Keratinocyte (primary cell): ENCODE measurements at regions not wholly inside any gene's neighbourhood (a gene's known extent, or its start where the extent isn't known, plus 50 kb on each side); places are given as distances from the start of the nearest gene placed in this dataset.

ENCODE experiments used
- DNase-seq: peaks from one replicate; pipeline ENCODE4 v3.0.0-alpha.2; 2011; ENCODE audit warnings: low read depth, missing footprints, low spot score
- FAIRE-seq: peaks from 2 replicates; lab custom pipeline; 2011; peaks lifted over from hg19 to GRCh38; lab: Jason Lieb, UNC
- H2AFZ ChIP-seq: 2 replicates; pipeline ENCODE4 v1.6.0; 2012; ENCODE audit warnings: low read length, control low read depth, inconsistent platforms; ENCODE audit not compliant: control insufficient read depth
- H3K27ac ChIP-seq: 2 replicates; pipeline ENCODE4 v1.5.1; 2011; ENCODE audit warnings: low read length; ENCODE audit not compliant: control insufficient read depth, insufficient read depth
- H3K27me3 ChIP-seq: 3 replicates; pipeline ENCODE4 v1.6.0; 2011; ENCODE audit warnings: low read length; ENCODE audit not compliant: control insufficient read depth, insufficient read depth; ENCODE audit errors: extremely low read depth
- H3K36me3 ChIP-seq, 2 experiments: 2 replicates in 1 of 2; 3 replicates in 1 of 2; pipeline ENCODE4 v1.5.1; 2011; ENCODE audit warnings: low read length in 2 of 2, mild to moderate bottlenecking in 1 of 2; ENCODE audit not compliant: control insufficient read depth in 2 of 2, insufficient read depth in 2 of 2; ENCODE audit errors: extremely low read depth in 1 of 2
- H3K4me1 ChIP-seq: 3 replicates; pipeline ENCODE4 v1.5.1; 2011; ENCODE audit warnings: low read length; ENCODE audit not compliant: control insufficient read depth, insufficient read depth; ENCODE audit errors: extremely low read depth
- H3K4me2 ChIP-seq: 3 replicates; pipeline ENCODE4 v1.6.0; 2011; ENCODE audit warnings: low read depth, low read length; ENCODE audit not compliant: control insufficient read depth, insufficient read depth; ENCODE audit errors: extremely low read depth
- H3K4me3 ChIP-seq, 3 experiments: fragments of 200-600 bp in 1 of 3; sonication (generic) in 1 of 3; 2 replicates in 2 of 3; 3 replicates in 1 of 3; pipeline ENCODE4 v1.5.1; 2011 to 2016; ENCODE audit warnings: low read length in 3 of 3, mild to moderate bottlenecking in 3 of 3, control low read depth in 2 of 3, inconsistent platforms in 1 of 3, low read depth in 1 of 3, mixed read lengths in 1 of 3, mixed run types in 1 of 3, moderate library complexity in 1 of 3; ENCODE audit not compliant: control insufficient read depth in 2 of 3, insufficient read depth in 2 of 3; ENCODE audit errors: extremely low read depth in 1 of 3
- H3K79me2 ChIP-seq: 2 replicates; pipeline ENCODE4 v1.6.0; 2012; ENCODE audit warnings: low read length; ENCODE audit not compliant: control insufficient read depth, insufficient read depth
- H3K9ac ChIP-seq: 3 replicates; pipeline ENCODE4 v1.6.0; 2011; ENCODE audit warnings: low read length; ENCODE audit not compliant: control insufficient read depth, insufficient read depth; ENCODE audit errors: extremely low read depth
- H3K9me1 ChIP-seq: 3 replicates; pipeline ENCODE4 v1.6.0; 2011; ENCODE audit warnings: low read length; ENCODE audit not compliant: control insufficient read depth, insufficient read depth; ENCODE audit errors: extremely low read depth
- H3K9me3 ChIP-seq: 2 replicates; pipeline ENCODE4 v1.5.1; 2012; ENCODE audit warnings: low read depth, low read length; ENCODE audit not compliant: control insufficient read depth
- H4K20me1 ChIP-seq: 3 replicates; pipeline ENCODE4 v1.6.0; 2011; ENCODE audit warnings: low read length; ENCODE audit not compliant: control insufficient read depth, insufficient read depth; ENCODE audit errors: extremely low read depth
- EZH2 ChIP-seq: IDR thresholded peaks from one replicate; pipeline ENCODE4 v1.6.1; 2012; ENCODE audit warnings: inconsistent platforms, mild to moderate bottlenecking, low read length, moderate library complexity
- dilution Hi-C: fragments of 300-500 bp; cut with MboI; formaldehyde crosslinking; loops from one replicate; pipeline ENCODE4 v1.7.0; 2020; ENCODE audit warnings: low sequenced_read_pairs; ENCODE audit not compliant: extremely low pct_ligation_motif_present
- TF ChIP-seq, protein P1 (sequence below), 3 experiments: IDR thresholded peaks in 1 of 3; conservative IDR thresholded peaks in 1 of 3; optimal IDR thresholded peaks in 1 of 3; 2 replicates in 2 of 3; 3 replicates in 1 of 3; pipeline versions ENCODE3 to v1.5.1; 2011; ENCODE audit warnings: low read length in 3 of 3, mild to moderate bottlenecking in 3 of 3, moderate library complexity in 2 of 3, control low read depth in 1 of 3, inconsistent platforms in 1 of 3; ENCODE audit not compliant: insufficient read depth in 2 of 3; ENCODE audit errors: extremely low read depth in 1 of 3

- H4K20me1 ChIP-seq, result no peaks in the 10 kb centered on the region
- DNase-seq (no peak), FAIRE-seq (no peak)
- H3K4me2 ChIP-seq, result no peak overlapping the region
- H3K4me3 ChIP-seq, result no peak overlapping the region
- no peak overlapping the region for H3K9ac ChIP-seq
- no peaks in the 10 kb centered on the region for H3K9me1 ChIP-seq
- H3K4me1 ChIP-seq, result peaks cover 14% of the 10 kb centered on the region
- H2AFZ ChIP-seq, result no peak overlapping the region
- H3K9me3 ChIP-seq, result no peaks in the 10 kb centered on the region
- no peaks in the 10 kb centered on the region for H3K27me3 ChIP-seq
- no peaks in the 10 kb centered on the region for H3K36me3 ChIP-seq
- no peak for TF ChIP-seq EZH2
- TF ChIP-seq, protein P1, sequence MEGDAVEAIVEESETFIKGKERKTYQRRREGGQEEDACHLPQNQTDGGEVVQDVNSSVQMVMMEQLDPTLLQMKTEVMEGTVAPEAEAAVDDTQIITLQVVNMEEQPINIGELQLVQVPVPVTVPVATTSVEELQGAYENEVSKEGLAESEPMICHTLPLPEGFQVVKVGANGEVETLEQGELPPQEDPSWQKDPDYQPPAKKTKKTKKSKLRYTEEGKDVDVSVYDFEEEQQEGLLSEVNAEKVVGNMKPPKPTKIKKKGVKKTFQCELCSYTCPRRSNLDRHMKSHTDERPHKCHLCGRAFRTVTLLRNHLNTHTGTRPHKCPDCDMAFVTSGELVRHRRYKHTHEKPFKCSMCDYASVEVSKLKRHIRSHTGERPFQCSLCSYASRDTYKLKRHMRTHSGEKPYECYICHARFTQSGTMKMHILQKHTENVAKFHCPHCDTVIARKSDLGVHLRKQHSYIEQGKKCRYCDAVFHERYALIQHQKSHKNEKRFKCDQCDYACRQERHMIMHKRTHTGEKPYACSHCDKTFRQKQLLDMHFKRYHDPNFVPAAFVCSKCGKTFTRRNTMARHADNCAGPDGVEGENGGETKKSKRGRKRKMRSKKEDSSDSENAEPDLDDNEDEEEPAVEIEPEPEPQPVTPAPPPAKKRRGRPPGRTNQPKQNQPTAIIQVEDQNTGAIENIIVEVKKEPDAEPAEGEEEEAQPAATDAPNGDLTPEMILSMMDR (optimal IDR thresholded peaks at IDR 0.05 in 1 of 3, IDR thresholded peaks at IDR 0.05 in 1 of 3, conservative IDR thresholded peaks at IDR 0.05 in 1 of 3; ENCODE audit: extremely low read depth in 1 of 3, insufficient read depth in 2 of 3, low read length in 3 of 3), result no peak
- no peak overlapping the region for H3K27ac ChIP-seq
- dilution Hi-C loops, result no loop called here
- H3K79me2 ChIP-seq, result no peaks in the 10 kb centered on the region
Measured at GRCh38 chr6:139600919-139601475, 226.5 kb upstream of the CITED2 start.

- dilution Hi-C loops, result no loop called here
- TF ChIP-seq, protein P1 (optimal IDR thresholded peaks at IDR 0.05 in 1 of 3, IDR thresholded peaks at IDR 0.05 in 1 of 3, conservative IDR thresholded peaks at IDR 0.05 in 1 of 3; ENCODE audit: extremely low read depth in 1 of 3, insufficient read depth in 2 of 3, low read length in 3 of 3), result no peak
- TF ChIP-seq EZH2, result no peak
- Histone ChIP-seq H4K20me1 (no peaks in the 10 kb centered on the region), H3K9ac (no peak overlapping the region), H3K27me3 (no peaks in the 10 kb centered on the region), H3K4me2 (no peak overlapping the region), H2AFZ (no peak overlapping the region), H3K4me3 (no peak overlapping the region), H3K9me3 (no peaks in the 10 kb centered on the region), H3K27ac (no peak overlapping the region), H3K4me1 (peaks cover 14% of the 10 kb centered on the region), H3K9me1 (no peaks in the 10 kb centered on the region), H3K79me2 (no peaks in the 10 kb centered on the region), H3K36me3 (no peaks in the 10 kb centered on the region)
- no peak for FAIRE-seq
- DNase-seq, result no peak
Measured at GRCh38 chr6:139600343-139600742, 225.9 kb upstream of the CITED2 start.
